MM.1S (cell line): ENCODE measurements at regions not wholly inside any gene's neighbourhood (a gene's known extent, or its start where the extent isn't known, plus 50 kb on each side); places are given as distances from the start of the nearest gene placed in this dataset.

Source experiments
- DNase-seq: peaks from one replicate; pipeline ENCODE4 v3.0.0-alpha.2; 2015
- H2AFZ ChIP-seq: fragments of 300-600 bp; sonication (generic); 2 replicates; pipeline ENCODE4 v1.6.0; 2016; ENCODE audit warnings: antibody characterized with exemption, low read length
- H3F3A ChIP-seq: fragments of 300-600 bp; sonication (generic); 2 replicates; pipeline ENCODE4 v1.6.1; 2016; ENCODE audit warnings: mild to moderate bottlenecking, antibody characterized with exemption, low read length, moderate library complexity, mixed read lengths; ENCODE audit not compliant: insufficient read depth
- H3K27ac ChIP-seq: fragments of 300-600 bp; sonication (generic); 2 replicates; pipeline ENCODE4 v1.5.1; 2016; ENCODE audit warnings: mild to moderate bottlenecking, low read length
- H3K27me3 ChIP-seq: fragments of 300-600 bp; sonication (generic); replicated peaks from 2 replicates; pipeline ENCODE4 v1.6.0; 2016; ENCODE audit warnings: low read length; ENCODE audit not compliant: insufficient read depth
- H3K36me3 ChIP-seq: fragments of 300-600 bp; sonication (generic); replicated peaks from 2 replicates; pipeline ENCODE4 v1.6.1; 2016; ENCODE audit warnings: mild to moderate bottlenecking, low read length, mixed read lengths; ENCODE audit not compliant: insufficient read depth
- H3K4me1 ChIP-seq: fragments of 300-600 bp; sonication (generic); 2 replicates; pipeline ENCODE4 v1.6.1; 2016; ENCODE audit warnings: low read length, mixed read lengths
- H3K4me2 ChIP-seq: fragments of 300-600 bp; sonication (generic); 2 replicates; pipeline ENCODE4 v1.6.0; 2016; ENCODE audit warnings: low read depth, low read length
- H3K4me3 ChIP-seq: fragments of 300-600 bp; sonication (generic); 2 replicates; pipeline ENCODE4 v1.5.1; 2016; ENCODE audit warnings: low read length, mixed read lengths
- H3K79me2 ChIP-seq: fragments of 300-600 bp; sonication (generic); 2 replicates; pipeline ENCODE4 v1.6.1; 2016; ENCODE audit warnings: mixed run types, low read length, mixed read lengths
- H3K9ac ChIP-seq: fragments of 300-600 bp; sonication (generic); 2 replicates; pipeline ENCODE4 v1.6.1; 2016; ENCODE audit warnings: low read length, mixed read lengths
- H3K9me2 ChIP-seq: fragments of 300-600 bp; sonication (generic); replicated peaks from 2 replicates; pipeline ENCODE4 v1.6.1; 2016; ENCODE audit warnings: mild to moderate bottlenecking, low read length, mixed read lengths; ENCODE audit not compliant: insufficient read depth
- H3K9me3 ChIP-seq: fragments of 300-600 bp; sonication (generic); replicated peaks from 2 replicates; pipeline ENCODE4 v1.6.1; 2016; ENCODE audit warnings: mild to moderate bottlenecking, low read length, mixed read lengths; ENCODE audit not compliant: insufficient read depth
- H4K20me1 ChIP-seq: fragments of 300-600 bp; sonication (generic); 2 replicates; pipeline ENCODE4 v1.6.1; 2016; ENCODE audit warnings: mild to moderate bottlenecking, low read length, moderate library complexity, mixed read lengths; ENCODE audit not compliant: insufficient read depth
- CTCF ChIP-seq: fragments of 300-600 bp; sonication (generic); IDR thresholded peaks from 2 replicates; pipeline ENCODE4 v1.5.1; 2016; ENCODE audit warnings: antibody characterized with exemption, low read length, mixed read lengths
- EZH2 ChIP-seq: fragments of 300-600 bp; sonication (generic); optimal IDR thresholded peaks from 2 replicates; pipeline ENCODE3; 2017; ENCODE audit warnings: low read depth, mild to moderate bottlenecking, antibody characterized with exemption, low read length, mixed read lengths
- EZH2phosphoT487 ChIP-seq: fragments of 300-600 bp; sonication (generic); IDR thresholded peaks from 2 replicates; pipeline ENCODE4 v1.6.1; 2018; ENCODE audit warnings: antibody characterized with exemption, low read length

- H3K4me2 ChIP-seq: no peak overlapping the region
- no peaks in the 10 kb centered on the region for H3K27me3 ChIP-seq
- no peak for DNase-seq
- H3K9ac ChIP-seq: no peak overlapping the region
- H4K20me1 ChIP-seq: no peaks in the 10 kb centered on the region
- no peak for TF ChIP-seq CTCF
- no peak for TF ChIP-seq EZH2phosphoT487
- no peak for TF ChIP-seq EZH2
- H3K9me3 ChIP-seq: no peaks in the 10 kb centered on the region
- H3F3A ChIP-seq: no peaks in the 10 kb centered on the region
- H2AFZ ChIP-seq: no peak overlapping the region
- H3K36me3 ChIP-seq: no peaks in the 10 kb centered on the region
- H3K4me1 ChIP-seq: no peaks in the 10 kb centered on the region
- H3K4me3 ChIP-seq: no peak overlapping the region
- H3K9me2 ChIP-seq: no peaks in the 10 kb centered on the region
- H3K27ac ChIP-seq: no peak overlapping the region
- H3K79me2 ChIP-seq: no peaks in the 10 kb centered on the region
Observed at GRCh38 chr16:5595849-5596248, 498.3 kb upstream of the EEF2KMT start.

- Histone ChIP-seq H3K36me3 (no peaks in the 10 kb centered on the region), H3K9me2 (no peaks in the 10 kb centered on the region), H3K4me1 (no peaks in the 10 kb centered on the region), H2AFZ (no peak overlapping the region), H3K4me2 (no peak overlapping the region), H4K20me1 (no peaks in the 10 kb centered on the region), H3K27me3 (no peaks in the 10 kb centered on the region), H3F3A (no peaks in the 10 kb centered on the region), H3K27ac (no peak overlapping the region), H3K4me3 (no peak overlapping the region), H3K79me2 (no peaks in the 10 kb centered on the region), H3K9me3 (no peaks in the 10 kb centered on the region), H3K9ac (no peak overlapping the region)
- no peak for DNase-seq
- TF ChIP-seq CTCF (no peak), EZH2 (no peak), EZH2phosphoT487 (no peak)
Observed at GRCh38 chr16:5590416-5590815, 492.8 kb upstream of the EEF2KMT start.

DNA sequence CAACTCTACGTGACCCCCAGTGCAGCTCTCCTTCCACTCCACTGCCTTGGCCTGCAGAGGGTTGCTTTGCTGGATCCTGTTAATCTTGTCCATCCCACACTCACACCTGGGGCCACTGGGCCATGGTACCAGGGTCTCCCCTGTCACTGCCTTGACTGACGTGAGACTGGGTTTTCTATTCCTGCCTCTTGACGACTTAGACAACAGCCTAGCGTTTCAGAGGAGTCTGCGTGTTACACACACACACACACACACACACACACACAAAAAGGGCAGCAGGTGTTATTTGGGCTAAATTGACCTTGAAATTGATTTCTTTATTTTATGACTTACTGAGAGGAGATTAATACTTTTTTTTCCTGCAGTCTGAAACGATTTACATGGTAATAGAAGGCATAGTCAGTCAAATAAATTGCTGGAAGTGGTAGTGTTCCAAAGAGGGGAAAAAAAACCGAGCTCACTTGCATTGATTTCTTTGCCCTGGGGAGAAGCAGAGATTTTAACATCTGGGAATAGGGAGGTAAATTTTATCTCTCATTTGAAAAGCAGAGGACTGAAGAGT, 492.3 kb upstream of the EEF2KMT start:
- no peak for DNase-seq
- H3F3A ChIP-seq: no peaks in the 10 kb centered on the region
- H3K27ac ChIP-seq: no peak overlapping the region

More for the DNA sequence above, 492.3 kb upstream of the EEF2KMT start:
- Histone ChIP-seq H3K79me2 (no peaks in the 10 kb centered on the region), H3K4me1 (no peaks in the 10 kb centered on the region), H3K9me3 (no peaks in the 10 kb centered on the region), H2AFZ (no peak overlapping the region), H3K9ac (no peak overlapping the region), H3K4me3 (no peak overlapping the region), H3K27me3 (no peaks in the 10 kb centered on the region), H3K36me3 (no peaks in the 10 kb centered on the region), H3K4me2 (no peak overlapping the region), H4K20me1 (no peaks in the 10 kb centered on the region), H3K9me2 (no peaks in the 10 kb centered on the region)
- TF ChIP-seq EZH2phosphoT487: no peak
- TF ChIP-seq CTCF: no peak
- no peak for TF ChIP-seq EZH2
